HEK293T (cell line): ENCODE measurements at regions not wholly inside any gene's neighbourhood (a gene's known extent, or its start where the extent isn't known, plus 50 kb on each side); places are given as distances from the start of the nearest gene placed in this dataset.

Source experiments
- BHLHE40 ChIP-seq: fragments of 450-650 bp; IDR thresholded peaks from 2 replicates; pipeline ENCODE4 v1.6.1; 2016; ENCODE audit warnings: mild to moderate bottlenecking, moderate library complexity, borderline replicate concordance
- FOXM1 ChIP-seq: fragments of 450-650 bp; IDR thresholded peaks from 2 replicates; pipeline ENCODE4 v1.6.1; 2017; ENCODE audit warnings: mild to moderate bottlenecking, borderline replicate concordance
- NFRKB ChIP-seq: fragments of 450-650 bp; IDR thresholded peaks from 2 replicates; pipeline ENCODE4 v1.6.1; 2016; ENCODE audit warnings: mild to moderate bottlenecking, moderate library complexity
- SP1 ChIP-seq: fragments of 450-650 bp; IDR thresholded peaks from 2 replicates; pipeline ENCODE4 v1.6.1; 2017
- SUZ12 ChIP-seq: fragments of 450-650 bp; IDR thresholded peaks from 2 replicates; pipeline ENCODE4 v1.6.1; 2016; ENCODE audit warnings: mild to moderate bottlenecking
- TARDBP ChIP-seq: fragments of 450-650 bp; IDR thresholded peaks from 2 replicates; pipeline ENCODE4 v1.6.1; 2016
- ZNF384 ChIP-seq: fragments of 450-650 bp; IDR thresholded peaks from 2 replicates; pipeline ENCODE4 v1.6.1; 2016
- TF ChIP-seq, protein P1 (sequence below): fragments of 450-650 bp; IDR thresholded peaks from 2 replicates; pipeline ENCODE4 v1.6.1; 2016

DNA sequence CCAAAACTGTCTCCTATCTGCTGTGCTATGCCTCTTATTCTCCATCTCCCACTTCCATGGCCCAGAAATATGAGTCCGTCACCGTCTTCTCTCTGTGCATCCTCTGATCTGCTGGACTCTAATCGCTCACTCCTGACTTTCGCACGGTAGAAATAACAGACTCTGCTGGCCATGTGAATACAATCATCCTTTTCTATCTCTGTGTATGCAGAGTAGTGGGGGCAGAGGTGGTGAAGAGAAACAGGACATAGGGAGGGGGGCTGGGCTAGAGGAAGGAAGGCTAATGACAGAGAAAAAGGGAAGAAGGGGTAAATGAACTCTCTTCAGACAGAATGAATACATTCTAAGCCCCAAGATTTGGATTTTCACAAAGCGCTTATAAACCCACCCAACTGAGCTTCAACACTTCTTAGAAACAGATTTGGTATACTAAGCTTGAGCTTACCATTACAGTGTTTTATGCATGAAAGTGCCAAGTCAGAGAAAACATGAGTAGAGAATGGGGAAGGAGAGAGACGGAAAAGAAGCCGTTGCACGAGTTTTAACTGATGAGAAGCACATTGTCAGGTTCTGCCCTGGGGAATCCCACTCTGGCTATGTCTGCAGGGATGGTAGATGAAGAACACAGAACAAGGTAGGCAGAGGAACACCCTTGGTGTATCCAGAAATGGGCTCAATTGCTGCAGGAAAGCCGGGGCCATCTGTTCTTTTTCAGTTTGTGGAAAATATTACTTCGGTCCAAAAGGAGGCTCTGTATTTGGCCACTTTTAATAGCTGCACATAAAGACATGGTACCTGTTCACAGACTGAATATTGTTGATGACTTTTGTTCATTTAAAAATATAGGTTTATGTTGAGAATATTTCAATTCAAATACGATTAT is 324.7 kb downstream of the ETS1 start:
- no peak for TF ChIP-seq BHLHE40
- no peak for TF ChIP-seq ZNF384
- no peak for TF ChIP-seq SUZ12
- no peak for TF ChIP-seq NFRKB
- no peak for TF ChIP-seq FOXM1
- TF ChIP-seq TARDBP, result no peak
- TF ChIP-seq, protein P1, sequence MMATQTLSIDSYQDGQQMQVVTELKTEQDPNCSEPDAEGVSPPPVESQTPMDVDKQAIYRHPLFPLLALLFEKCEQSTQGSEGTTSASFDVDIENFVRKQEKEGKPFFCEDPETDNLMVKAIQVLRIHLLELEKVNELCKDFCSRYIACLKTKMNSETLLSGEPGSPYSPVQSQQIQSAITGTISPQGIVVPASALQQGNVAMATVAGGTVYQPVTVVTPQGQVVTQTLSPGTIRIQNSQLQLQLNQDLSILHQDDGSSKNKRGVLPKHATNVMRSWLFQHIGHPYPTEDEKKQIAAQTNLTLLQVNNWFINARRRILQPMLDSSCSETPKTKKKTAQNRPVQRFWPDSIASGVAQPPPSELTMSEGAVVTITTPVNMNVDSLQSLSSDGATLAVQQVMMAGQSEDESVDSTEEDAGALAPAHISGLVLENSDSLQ, result no peak
- TF ChIP-seq SP1, result no peak
